Tibial nerve (tissue), 4 donors: ENCODE measurements at regions not wholly inside any gene's neighbourhood (a gene's known extent, or its start where the extent isn't known, plus 50 kb on each side); places are given as distances from the start of the nearest gene placed in this dataset.

Source experiments
- DNase-seq, 2 donors: peaks; one replicate each; pipeline ENCODE4 v3.0.0-alpha.2; 2019; ENCODE audit warnings: low spot score in 2 of 2
- H3K27ac ChIP-seq, 4 donors: fragments of 200-600 bp; sonication (generic) in 3 of 4; one replicate each; pipeline ENCODE4 v1.5.1; 2017 to 2019; ENCODE audit warnings: mild to moderate bottlenecking in 1 of 4
- H3K27me3 ChIP-seq, 2 donors: fragments of 200-600 bp; sonication (generic) in 1 of 2; one replicate each; pipeline versions ENCODE4 v1.5.1 to v1.6.0; 2017 to 2019
- H3K36me3 ChIP-seq, 3 donors: fragments of 200-600 bp; sonication (generic); one replicate each; pipeline ENCODE4 v1.5.1; 2018 to 2019
- H3K4me1 ChIP-seq, 4 donors: fragments of 200-600 bp; sonication (generic) in 3 of 4; one replicate each; pipeline ENCODE4 v1.5.1; 2017 to 2019
- H3K4me3 ChIP-seq, 4 donors: fragments of 200-600 bp; sonication (generic) in 3 of 4; one replicate each; pipeline ENCODE4 v1.5.1; 2017 to 2019; ENCODE audit warnings: mild to moderate bottlenecking in 1 of 4, moderate library complexity in 1 of 4
- H3K9me3 ChIP-seq, 4 donors: fragments of 200-600 bp; sonication (generic) in 3 of 4; one replicate each; pipeline ENCODE4 v1.5.1; 2017 to 2019
- EP300 ChIP-seq, 2 donors: sonication (generic); formaldehyde crosslinking; IDR thresholded peaks; one replicate each; pipeline ENCODE4 v1.6.1; 2017; ENCODE audit warnings: antibody characterized with exemption in 2 of 2, mild to moderate bottlenecking in 1 of 2
- POLR2A ChIP-seq, 2 donors: fragments of 450-650 bp; IDR thresholded peaks; one replicate each; pipeline ENCODE4 v1.6.1; 2017; ENCODE audit warnings: antibody characterized with exemption in 2 of 2, mild to moderate bottlenecking in 2 of 2, moderate library complexity in 2 of 2
- WGBS, 2 donors: methylation state at CpG; one replicate each; pipeline ENCODE4 v1.1.5; 2018; 5-methylcytosine and 5-hydroxymethylcytosine counted together
- TF ChIP-seq, protein P1 (sequence below), 5 experiments: fragments of 200-600 bp in 3 of 5; fragments of 450-650 bp in 2 of 5; sonication (generic) in 3 of 5; IDR thresholded peaks; one replicate each; pipeline ENCODE4 v1.5.1; 2016 to 2019; ENCODE audit warnings: antibody characterized with exemption in 5 of 5, mild to moderate bottlenecking in 3 of 5, moderate library complexity in 2 of 5

DNA sequence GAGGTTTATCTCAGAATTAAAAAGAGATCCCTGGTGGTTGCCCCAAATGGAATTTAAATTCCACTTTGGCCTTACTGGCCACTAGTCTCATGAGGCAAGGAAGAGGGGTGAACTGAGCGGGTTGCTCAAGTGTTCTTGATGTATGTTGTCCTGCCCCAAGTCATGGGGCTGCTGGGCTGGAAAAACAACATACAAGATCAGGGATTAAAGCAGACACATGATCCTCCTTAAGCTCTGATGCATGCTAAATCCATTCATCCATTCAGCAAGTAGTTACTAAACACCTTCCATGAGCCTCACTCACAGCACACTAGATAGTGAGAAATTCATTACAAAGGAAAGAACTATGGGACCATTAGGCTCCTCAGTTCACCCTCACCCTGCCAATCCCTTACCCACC, 196.3 kb downstream of the MREG start:
- H3K36me3 ChIP-seq = no peaks in the 10 kb centered on the region
- H3K4me1 ChIP-seq = peaks cover 0 to under 1% (median 0%) of the 10 kb centered on the region in 4 donors
- peaks cover 0 to 24% (median 0%) of the 10 kb centered on the region in 4 donors for H3K9me3 ChIP-seq
- 75 to 94% methylated on average over 1 of the region's 1 CpG for WGBS, 2 donors
- H3K4me3 ChIP-seq = no peak overlapping the region
- H3K27ac ChIP-seq = no peak overlapping the region
- no peaks in the 10 kb centered on the region for H3K27me3 ChIP-seq
- TF ChIP-seq, protein P1, sequence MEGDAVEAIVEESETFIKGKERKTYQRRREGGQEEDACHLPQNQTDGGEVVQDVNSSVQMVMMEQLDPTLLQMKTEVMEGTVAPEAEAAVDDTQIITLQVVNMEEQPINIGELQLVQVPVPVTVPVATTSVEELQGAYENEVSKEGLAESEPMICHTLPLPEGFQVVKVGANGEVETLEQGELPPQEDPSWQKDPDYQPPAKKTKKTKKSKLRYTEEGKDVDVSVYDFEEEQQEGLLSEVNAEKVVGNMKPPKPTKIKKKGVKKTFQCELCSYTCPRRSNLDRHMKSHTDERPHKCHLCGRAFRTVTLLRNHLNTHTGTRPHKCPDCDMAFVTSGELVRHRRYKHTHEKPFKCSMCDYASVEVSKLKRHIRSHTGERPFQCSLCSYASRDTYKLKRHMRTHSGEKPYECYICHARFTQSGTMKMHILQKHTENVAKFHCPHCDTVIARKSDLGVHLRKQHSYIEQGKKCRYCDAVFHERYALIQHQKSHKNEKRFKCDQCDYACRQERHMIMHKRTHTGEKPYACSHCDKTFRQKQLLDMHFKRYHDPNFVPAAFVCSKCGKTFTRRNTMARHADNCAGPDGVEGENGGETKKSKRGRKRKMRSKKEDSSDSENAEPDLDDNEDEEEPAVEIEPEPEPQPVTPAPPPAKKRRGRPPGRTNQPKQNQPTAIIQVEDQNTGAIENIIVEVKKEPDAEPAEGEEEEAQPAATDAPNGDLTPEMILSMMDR (IDR thresholded peaks at IDR 0.05) = no peak
- TF ChIP-seq POLR2A (IDR thresholded peaks at IDR 0.05) = no peak
- no peak for TF ChIP-seq EP300 (IDR thresholded peaks at IDR 0.05)
- DNase-seq = no peak

DNA sequence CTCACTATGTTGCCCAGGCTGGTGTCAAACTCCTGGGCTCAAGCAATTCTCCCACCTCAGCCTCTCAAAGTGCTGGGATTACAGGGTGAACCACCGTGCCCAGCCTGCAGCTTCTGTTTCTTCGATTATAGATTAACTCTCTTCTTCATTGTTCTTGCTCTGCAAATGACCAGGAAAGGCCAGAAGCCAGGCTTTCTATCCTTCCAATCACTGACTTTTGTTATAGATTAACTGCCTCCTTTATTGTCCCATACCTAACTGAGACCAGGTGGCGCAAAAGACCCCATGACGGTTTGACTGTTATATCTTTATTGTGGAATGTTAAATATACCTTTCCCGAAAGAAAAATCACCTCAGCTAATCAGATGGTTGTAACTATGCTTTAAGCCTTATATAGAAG, 196.9 kb downstream of the MREG start:
- no peak for DNase-seq
- peaks cover 0 to 18% (median 0%) of the 10 kb centered on the region in 4 donors for H3K9me3 ChIP-seq
- no peak for TF ChIP-seq EP300 (IDR thresholded peaks at IDR 0.05)
- no peak for TF ChIP-seq POLR2A (IDR thresholded peaks at IDR 0.05)
- TF ChIP-seq, protein P1 (IDR thresholded peaks at IDR 0.05) = no peak

DNA sequence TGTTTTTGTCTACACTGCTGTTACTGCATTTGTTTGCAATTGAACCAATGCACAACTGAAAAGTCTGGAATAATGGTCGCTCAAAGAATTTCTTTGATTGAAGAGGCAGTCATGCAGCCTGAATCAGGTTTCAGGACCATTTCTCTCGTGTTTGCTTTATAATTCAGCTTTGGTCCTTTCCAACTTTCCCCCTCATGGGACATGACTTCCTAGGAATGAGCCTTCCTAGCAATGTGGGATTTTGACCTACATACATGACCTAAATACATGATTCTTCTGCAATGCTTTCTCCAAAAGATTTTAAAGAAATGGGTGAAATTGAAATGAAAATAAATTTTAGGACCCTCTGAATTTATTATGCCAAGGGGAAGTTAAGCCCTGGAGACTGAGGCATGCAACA, 197.4 kb downstream of the MREG start:
- no peak for DNase-seq
- Histone ChIP-seq H3K9me3 (peaks cover 0 to 14% (median 0%) of the 10 kb centered on the region in 4 donors), H3K27me3 (no peaks in the 10 kb centered on the region), H3K4me1 (peaks cover 0 to 3% (median 0%) of the 10 kb centered on the region in 4 donors), H3K36me3 (no peaks in the 10 kb centered on the region), H3K27ac (no peak overlapping the region), H3K4me3 (no peak overlapping the region)
- 59 to 66% methylated on average over 2 of the region's 2 CpGs for WGBS, 2 donors
- TF ChIP-seq POLR2A (IDR thresholded peaks at IDR 0.05) = no peak
- TF ChIP-seq, protein P1 (IDR thresholded peaks at IDR 0.05) = no peak
- TF ChIP-seq EP300 (IDR thresholded peaks at IDR 0.05) = no peak

More for the DNA sequence above, 196.9 kb downstream of the MREG start:
- no peak overlapping the region for H3K27ac ChIP-seq
- peaks cover 0 to 3% (median 0%) of the 10 kb centered on the region in 4 donors for H3K4me1 ChIP-seq
- no peaks in the 10 kb centered on the region for H3K36me3 ChIP-seq
- WGBS, 2 donors = 76 to 77% methylated on average over 5 of the region's 5 CpGs
- no peak overlapping the region for H3K4me3 ChIP-seq
- H3K27me3 ChIP-seq = no peaks in the 10 kb centered on the region

GRCh38 chr2:215812966-215813365, 200.4 kb downstream of the MREG start:
- no peak for DNase-seq
- H3K4me3 ChIP-seq = no peak overlapping the region
- no peaks in the 10 kb centered on the region for H3K9me3 ChIP-seq
- H3K27ac ChIP-seq = no peak overlapping the region
- no peaks in the 10 kb centered on the region for H3K27me3 ChIP-seq
- TF ChIP-seq POLR2A (IDR thresholded peaks at IDR 0.05) (no peak), EP300 (IDR thresholded peaks at IDR 0.05) (no peak)
- TF ChIP-seq, protein P1 (IDR thresholded peaks at IDR 0.05) = no peak
- H3K36me3 ChIP-seq = no peaks in the 10 kb centered on the region
- peaks cover 0 to 3% (median 0%) of the 10 kb centered on the region in 4 donors for H3K4me1 ChIP-seq

DNA sequence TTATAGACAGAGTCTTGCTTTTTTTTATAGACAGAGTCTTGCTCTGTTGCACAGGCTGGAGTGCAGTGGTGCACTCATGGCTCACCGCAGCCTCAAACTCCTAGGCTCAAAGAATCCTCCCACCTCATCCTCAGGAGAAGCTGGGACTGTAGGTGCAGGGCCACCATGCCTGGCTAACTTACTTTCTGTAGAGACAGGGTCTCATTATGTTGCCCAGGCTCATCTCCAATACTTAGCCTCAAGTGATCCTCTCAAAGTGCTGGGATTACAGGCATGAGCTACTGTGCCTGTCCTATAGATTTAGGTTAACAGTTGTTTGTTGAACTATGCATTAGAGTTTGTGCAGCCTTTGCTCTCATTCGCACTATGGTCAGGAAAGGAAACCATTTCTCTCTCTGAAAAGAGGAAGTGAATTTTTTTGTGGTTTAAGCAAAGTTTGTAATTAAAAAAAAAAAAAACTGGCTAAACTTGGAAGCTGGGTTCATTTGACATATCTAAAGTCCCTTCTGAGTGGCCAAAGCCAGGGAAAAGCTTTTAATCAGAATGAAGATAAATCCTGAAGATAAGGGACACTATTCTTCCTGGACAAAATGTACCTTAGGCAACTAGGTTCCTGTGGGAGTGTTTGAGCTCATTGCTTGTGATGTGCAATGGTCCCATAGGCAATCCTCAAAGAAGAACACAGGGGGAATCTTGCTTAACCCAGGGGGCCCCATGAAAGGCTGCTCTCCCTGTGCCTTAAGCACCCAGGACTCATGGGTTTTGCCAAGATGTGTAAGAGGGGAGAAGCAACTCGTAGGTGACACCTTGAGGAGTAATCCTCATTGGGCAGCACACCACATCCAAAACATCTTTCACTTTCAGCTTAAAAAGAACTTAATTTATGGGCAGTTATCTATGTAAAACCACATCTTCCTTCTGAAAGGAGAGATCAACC, 201.7 kb downstream of the MREG start:
- WGBS, 2 donors = 89 to 93% methylated on average over 3 of the region's 3 CpGs
- H3K36me3 ChIP-seq = no peaks in the 10 kb centered on the region
- H3K27ac ChIP-seq = no peak overlapping the region
- no peak overlapping the region for H3K4me3 ChIP-seq
- H3K4me1 ChIP-seq = peaks cover 0 to 3% (median 0%) of the 10 kb centered on the region in 4 donors
- DNase-seq = no peak
- no peaks in the 10 kb centered on the region for H3K9me3 ChIP-seq
- no peak for TF ChIP-seq POLR2A (IDR thresholded peaks at IDR 0.05)
- TF ChIP-seq, protein P1 (IDR thresholded peaks at IDR 0.05) = no peak
- no peak for TF ChIP-seq EP300 (IDR thresholded peaks at IDR 0.05)
- no peaks in the 10 kb centered on the region for H3K27me3 ChIP-seq
